ENCODE measurements at regions not wholly inside any gene's neighbourhood (a gene's known extent, or its start where the extent isn't known, plus 50 kb on each side); places are given as distances from the start of the nearest gene placed in this dataset.

- Histone ChIP-seq H3K9me3 (no peaks in the 10 kb centered on the region), H3K27me3 (no peaks in the 10 kb centered on the region), H3K27ac (peak overlapping the region in 2 of 3 donors; percentile 8 to 65), H3K4me3 (replicated peaks in 1 of 3) (no peak overlapping the region), H3K36me3 (no peaks in the 10 kb centered on the region), H3K4me1 (peaks cover 9 to 12% of the 10 kb centered on the region in 2 donors)
- intact Hi-C loops (cut with DNase I), result no loop called here
- whole genome bisulfite sequencing, 2 donors, result 63 to 75% methylated on average over 8 of the region's 8 CpGs
- DNase-seq, result no peak
- TF ChIP-seq POLR2A (IDR thresholded peaks at IDR 0.05) (no peak), CTCF (IDR thresholded peaks at IDR 0.05) (no peak)
Observed at GRCh38 chr17:72455562-72455961, 334.7 kb downstream of the SOX9 start.

- Histone ChIP-seq H3K27me3 (no peaks in the 10 kb centered on the region), H3K4me3 (replicated peaks in 1 of 3) (no peak overlapping the region), H3K4me1 (peaks cover 15 to 16% of the 10 kb centered on the region in 2 donors), H3K27ac (peak overlapping the region in 2 of 3 donors; percentile 8 to 65), H3K36me3 (no peaks in the 10 kb centered on the region), H3K9me3 (no peaks in the 10 kb centered on the region)
- intact Hi-C loops (cut with DNase I), result no loop called here
- DNase-seq, result no peak
- TF ChIP-seq CTCF (IDR thresholded peaks at IDR 0.05) (no peak), POLR2A (IDR thresholded peaks at IDR 0.05) (no peak)
- WGBS, 2 donors, result 46 to 58% methylated on average over 4 of the region's 4 CpGs
Observed at GRCh38 chr17:72456075-72456474, 335.3 kb downstream of the SOX9 start.

GRCh38 chr17:72457712-72458111, 336.9 kb downstream of the SOX9 start:
- no peak overlapping the region for H3K4me3 ChIP-seq (replicated peaks in 1 of 3)
- DNase-seq, result no peak
- WGBS, 2 donors, result 87 to 93% methylated on average over 5 of the region's 5 CpGs
- intact Hi-C loops (cut with DNase I), result no loop called here
- H3K27ac ChIP-seq, result no peak overlapping the region
- no peak for TF ChIP-seq POLR2A (IDR thresholded peaks at IDR 0.05)
- no peak for TF ChIP-seq CTCF (IDR thresholded peaks at IDR 0.05)
- H3K9me3 ChIP-seq, result no peaks in the 10 kb centered on the region
- peaks cover 27 to 28% of the 10 kb centered on the region in 2 donors for H3K4me1 ChIP-seq
- no peaks in the 10 kb centered on the region for H3K27me3 ChIP-seq
- no peaks in the 10 kb centered on the region for H3K36me3 ChIP-seq

GRCh38 chr17:72458301-72458700, 337.5 kb downstream of the SOX9 start:
- DNase-seq, result no peak
- WGBS, 2 donors, result 81 to 87% methylated on average over 9 of the region's 9 CpGs

GRCh38 chr17:72460711-72461110, 339.9 kb downstream of the SOX9 start:
- TF ChIP-seq POLR2A (IDR thresholded peaks at IDR 0.05) (no peak), CTCF (IDR thresholded peaks at IDR 0.05) (no peak)
- intact Hi-C loops (cut with DNase I), result no loop called here

More at GRCh38 chr17:72458301-72458700, 337.5 kb downstream of the SOX9 start:
- H3K27me3 ChIP-seq, result no peaks in the 10 kb centered on the region
- intact Hi-C loops (cut with DNase I), result no loop called here
- H3K4me3 ChIP-seq (replicated peaks in 1 of 3), result no peak overlapping the region
- H3K36me3 ChIP-seq, result no peaks in the 10 kb centered on the region
- no peak overlapping the region for H3K27ac ChIP-seq
- no peaks in the 10 kb centered on the region for H3K9me3 ChIP-seq
- peaks cover 33 to 34% of the 10 kb centered on the region in 2 donors for H3K4me1 ChIP-seq
- TF ChIP-seq POLR2A (IDR thresholded peaks at IDR 0.05), result no peak
- no peak for TF ChIP-seq CTCF (IDR thresholded peaks at IDR 0.05)

More at GRCh38 chr17:72460711-72461110, 339.9 kb downstream of the SOX9 start:
- peak overlapping the region; percentile 88 to 96 (median 95) for H3K27ac ChIP-seq
- H3K36me3 ChIP-seq, result no peaks in the 10 kb centered on the region
- H3K4me3 ChIP-seq (replicated peaks in 1 of 3), result no peak overlapping the region
- H3K9me3 ChIP-seq, result no peaks in the 10 kb centered on the region
- peaks cover 52 to 58% of the 10 kb centered on the region in 2 donors for H3K4me1 ChIP-seq
- H3K27me3 ChIP-seq, result no peaks in the 10 kb centered on the region
- peak; percentile 87 to 88 for DNase-seq

Data from thyroid gland (tissue), 4 donors.